Glutamatergic neuron (in vitro differentiated cells): ENCODE measurements at regions not wholly inside any gene's neighbourhood (a gene's known extent, or its start where the extent isn't known, plus 50 kb on each side); places are given as distances from the start of the nearest gene placed in this dataset.
"Not testable (repeated sequence)": the region's sequence is repeated elsewhere in the genome, so short reads cannot be mapped to it uniquely, and the experiment has no call there.

Experiments used
- DNase-seq: peaks from one replicate; pipeline ENCODE4 v3.0.0; 2022
- H3K27ac Mint-ChIP-seq: one replicate; pipeline ENCODE4 v1.8.0; 2020; ENCODE audit warnings: mild to moderate bottlenecking, mixed read lengths, inconsistent platforms; ENCODE audit not compliant: unreplicated experiment
- H3K27me3 Mint-ChIP-seq: one replicate; pipeline ENCODE4 v1.8.0; 2020; ENCODE audit warnings: mild to moderate bottlenecking, moderate library complexity, mixed read lengths, inconsistent platforms; ENCODE audit not compliant: unreplicated experiment
- H3K36me3 Mint-ChIP-seq: one replicate; pipeline ENCODE4 v1.8.0; 2020; ENCODE audit warnings: mild to moderate bottlenecking, mixed read lengths, inconsistent platforms; ENCODE audit not compliant: unreplicated experiment
- H3K4me1 Mint-ChIP-seq: one replicate; pipeline ENCODE4 v1.8.0; 2020; ENCODE audit warnings: mild to moderate bottlenecking, low read depth, mixed read lengths, inconsistent platforms; ENCODE audit not compliant: unreplicated experiment
- H3K4me3 Mint-ChIP-seq: one replicate; pipeline ENCODE4 v1.8.0; 2020; ENCODE audit warnings: mild to moderate bottlenecking, mixed read lengths, inconsistent platforms; ENCODE audit not compliant: unreplicated experiment
- H3K9me3 Mint-ChIP-seq: one replicate; pipeline ENCODE4 v1.8.0; 2020; ENCODE audit warnings: mild to moderate bottlenecking, moderate library complexity, mixed read lengths, inconsistent platforms; ENCODE audit not compliant: unreplicated experiment
- CTCF ChIP-seq: fragments of 200-600 bp; sonication (generic); IDR thresholded peaks from one replicate; pipeline ENCODE4 v1.5.0; 2021; ENCODE audit not compliant: partially characterized antibody, unreplicated experiment

GRCh38 chr13:73531014-73531413 is 472.2 kb downstream of the KLF5 start:
- H3K9me3 Mint-ChIP-seq = no peaks in the 10 kb centered on the region
- TF ChIP-seq CTCF = no peak
- H3K27ac Mint-ChIP-seq = no peak overlapping the region
- H3K36me3 Mint-ChIP-seq = no peaks in the 10 kb centered on the region
- no peak overlapping the region for H3K4me3 Mint-ChIP-seq
- H3K27me3 Mint-ChIP-seq = no peaks in the 10 kb centered on the region
- H3K4me1 Mint-ChIP-seq = no peaks in the 10 kb centered on the region
- no peak for DNase-seq

DNA sequence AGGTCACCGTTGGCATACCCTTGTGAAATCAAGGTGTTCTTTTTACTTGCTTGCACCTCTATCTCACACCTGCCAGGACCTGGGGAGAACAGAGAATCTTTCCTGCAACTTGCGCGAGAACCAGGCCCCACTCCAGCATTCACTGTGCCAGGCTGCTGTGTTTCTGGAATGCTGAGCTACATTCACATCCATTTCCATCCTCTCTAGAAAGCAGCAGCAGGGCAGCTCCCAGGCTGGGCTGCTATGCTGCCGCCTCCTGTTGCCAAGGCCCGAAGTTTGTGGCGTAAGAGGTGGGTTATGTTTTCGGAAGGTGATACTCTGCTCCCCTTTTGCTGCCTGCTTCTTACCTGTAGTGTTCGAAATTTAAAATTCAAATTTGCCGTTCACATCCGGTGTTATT is 464.1 kb downstream of the KLF5 start:
- H3K27me3 Mint-ChIP-seq = peaks cover 6% of the 10 kb centered on the region
- no peak for DNase-seq
- no peak overlapping the region for H3K4me3 Mint-ChIP-seq
- H3K4me1 Mint-ChIP-seq = no peaks in the 10 kb centered on the region
- no peak for TF ChIP-seq CTCF
- H3K36me3 Mint-ChIP-seq = no peaks in the 10 kb centered on the region
- H3K9me3 Mint-ChIP-seq = no peaks in the 10 kb centered on the region
- H3K27ac Mint-ChIP-seq = no peak overlapping the region

- no peaks in the 10 kb centered on the region for H3K4me1 Mint-ChIP-seq
- DNase-seq = no peak
- no peaks in the 10 kb centered on the region for H3K9me3 Mint-ChIP-seq
- TF ChIP-seq CTCF = no peak
- no peaks in the 10 kb centered on the region for H3K36me3 Mint-ChIP-seq
- no peak overlapping the region for H3K4me3 Mint-ChIP-seq
- H3K27me3 Mint-ChIP-seq = peaks cover 6% of the 10 kb centered on the region
- H3K27ac Mint-ChIP-seq = no peak overlapping the region
Observed at GRCh38 chr13:73521985-73522524, 463.2 kb downstream of the KLF5 start.

DNA sequence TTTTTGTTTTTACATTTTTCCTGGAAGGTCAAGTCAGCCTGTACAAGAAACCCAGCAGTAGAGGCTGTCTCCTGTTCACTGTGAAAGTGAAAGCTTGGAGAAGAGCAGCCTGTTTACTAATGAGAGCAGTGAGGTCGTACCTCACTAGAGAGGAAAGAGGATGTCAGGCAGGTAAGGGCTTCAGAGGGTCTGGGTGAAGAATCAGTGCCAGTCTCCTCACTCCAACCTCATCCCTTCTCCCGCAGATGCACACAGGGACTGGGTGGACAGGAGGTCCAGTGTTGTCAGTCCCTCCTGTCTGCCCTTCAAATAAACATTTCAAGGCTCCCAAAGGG is 462.5 kb downstream of the KLF5 start:
- Mint-ChIP-seq H3K27me3 (peaks cover 6% of the 10 kb centered on the region), H3K4me3 (no peak overlapping the region), H3K4me1 (no peaks in the 10 kb centered on the region), H3K27ac (no peak overlapping the region), H3K36me3 (no peaks in the 10 kb centered on the region), H3K9me3 (no peaks in the 10 kb centered on the region)
- no peak for DNase-seq
- no peak for TF ChIP-seq CTCF

DNA sequence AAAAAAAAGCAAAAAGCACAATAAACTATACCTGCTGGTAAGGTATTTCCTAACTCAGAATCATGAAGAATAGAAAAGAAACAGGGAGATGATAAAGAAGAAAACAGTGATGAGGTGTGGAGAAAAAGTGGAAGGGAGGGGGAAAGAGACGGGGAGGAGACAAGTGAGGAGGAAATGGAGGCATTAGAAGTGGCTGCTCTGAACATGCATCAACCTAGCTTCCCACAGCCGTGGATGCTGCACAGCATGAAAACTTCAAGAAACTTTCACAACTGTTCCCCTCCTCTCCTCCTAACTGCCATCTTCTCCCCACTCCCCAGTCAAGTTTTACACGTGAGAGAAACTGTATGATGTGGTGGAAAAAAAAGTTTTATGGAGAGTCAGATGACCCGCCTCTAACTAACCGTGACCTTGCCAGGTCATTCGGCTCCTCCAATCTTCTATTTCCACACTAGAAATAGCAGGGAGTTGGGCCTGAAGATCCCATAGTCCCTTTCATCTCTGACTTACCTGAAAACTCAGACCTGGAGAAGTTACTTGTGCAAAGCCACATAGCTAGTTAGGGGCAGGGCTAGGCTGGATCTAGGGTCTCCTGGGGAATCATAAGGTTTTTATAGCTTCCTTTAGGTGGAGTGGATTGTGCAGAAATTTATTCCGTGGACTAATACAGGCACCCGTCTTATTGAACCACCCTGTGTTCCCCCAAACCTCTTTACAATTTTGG is 461.9 kb downstream of the KLF5 start:
- Mint-ChIP-seq H3K27me3 (peaks cover 6% of the 10 kb centered on the region), H3K27ac (no peak overlapping the region), H3K4me1 (no peaks in the 10 kb centered on the region), H3K36me3 (no peaks in the 10 kb centered on the region), H3K9me3 (no peaks in the 10 kb centered on the region), H3K4me3 (no peak overlapping the region)
- TF ChIP-seq CTCF = no peak
- DNase-seq = no peak

DNA sequence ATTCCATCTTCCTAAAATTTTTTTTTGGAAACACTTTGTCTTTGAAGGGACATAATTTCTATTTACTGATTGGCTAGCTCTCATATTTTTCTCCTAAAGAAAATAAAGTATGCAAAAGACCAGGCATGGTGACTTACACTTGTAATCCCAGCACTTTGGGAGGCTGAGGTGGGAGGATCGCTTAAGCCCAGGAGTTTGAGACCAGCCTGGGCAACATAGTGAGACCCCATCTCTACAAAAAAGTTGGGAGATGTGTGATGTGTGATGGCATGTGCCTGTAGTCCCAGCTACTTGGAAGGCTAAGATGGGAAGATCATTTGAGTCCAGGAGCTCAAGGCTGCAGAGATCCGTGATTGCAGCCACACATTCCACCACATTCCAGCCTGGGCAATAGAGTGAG is 461.3 kb downstream of the KLF5 start:
- not testable (repeated sequence) for H3K27ac Mint-ChIP-seq, H3K4me3 Mint-ChIP-seq, H3K27me3 Mint-ChIP-seq, H3K36me3 Mint-ChIP-seq, H3K9me3 Mint-ChIP-seq, DNase-seq, H3K4me1 Mint-ChIP-seq
